ENCODE measurements at regions not wholly inside any gene's neighbourhood (a gene's known extent, or its start where the extent isn't known, plus 50 kb on each side); places are given as distances from the start of the nearest gene placed in this dataset.

DNA sequence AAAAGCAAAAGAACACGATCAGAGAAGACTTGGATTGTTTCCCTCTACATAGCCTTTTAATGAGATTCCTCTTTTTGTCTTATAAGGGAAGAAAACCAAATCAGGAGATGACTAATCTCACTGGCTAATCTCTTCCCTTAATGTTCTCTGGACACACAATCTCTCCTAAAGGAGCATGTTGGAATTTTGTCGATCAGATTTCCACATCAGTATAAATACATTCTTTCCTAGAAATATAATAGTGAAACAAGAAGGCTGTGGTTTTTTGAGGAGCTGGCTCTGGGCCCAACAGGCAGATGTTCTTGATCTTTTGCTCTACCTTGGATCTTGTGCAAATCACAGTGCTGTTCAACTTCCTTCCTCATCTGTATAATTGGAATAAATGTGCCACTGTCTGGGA lies 94.0 kb downstream of the GTPBP8 start:
- Mint-ChIP-seq H3K27me3 (no peaks in the 10 kb centered on the region), H3K4me1 (peaks cover 2% of the 10 kb centered on the region), H3K36me3 (ENCODE audit: low read depth) (no peaks in the 10 kb centered on the region), H3K4me3 (no peak overlapping the region), H3K9me3 (no peaks in the 10 kb centered on the region), H3K27ac (no peak overlapping the region)
- no peak for ATAC-seq (replicated peaks)

DNA sequence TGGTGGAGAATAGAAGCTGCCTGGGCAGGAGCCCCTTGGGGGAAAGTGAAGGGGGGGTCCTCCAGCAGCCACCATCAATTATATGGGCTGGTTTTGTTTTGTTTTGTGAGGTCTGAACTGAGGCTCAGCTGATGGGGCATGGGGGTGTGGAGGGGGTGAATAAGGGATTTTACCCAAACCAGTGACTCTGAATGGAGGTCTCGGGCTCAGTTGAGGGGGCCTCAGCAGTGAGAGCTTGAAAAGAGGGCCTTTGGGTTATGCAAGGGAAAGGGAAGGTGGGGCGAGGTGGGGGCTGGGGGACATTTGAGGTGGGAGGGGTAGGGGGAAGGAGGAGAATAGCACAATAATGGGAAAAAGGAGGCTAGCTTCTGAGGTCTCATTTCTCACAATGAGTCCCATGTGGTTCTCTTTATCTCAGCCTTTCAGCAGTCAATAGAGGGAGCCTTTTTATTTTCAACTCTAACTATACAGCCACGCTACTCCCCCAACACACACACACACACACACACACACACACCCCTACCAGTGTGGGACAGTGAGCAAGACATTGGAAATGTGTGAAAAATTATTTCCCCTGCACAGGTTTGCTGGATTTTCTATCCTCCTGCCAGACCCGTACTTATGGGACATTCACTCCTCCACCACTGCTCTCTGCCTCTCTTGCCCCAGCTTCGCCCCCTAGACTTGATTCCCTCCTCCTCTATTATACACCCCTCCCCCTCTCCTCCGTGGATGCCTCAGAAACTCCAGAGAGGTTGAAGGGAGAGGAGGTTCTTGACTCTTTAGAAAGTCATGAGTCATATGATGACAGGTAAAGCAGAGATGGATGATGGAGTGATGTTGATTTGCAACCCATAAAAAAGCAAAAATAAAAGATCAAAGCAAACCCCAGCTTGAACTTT lies 96.0 kb downstream of the GTPBP8 start:
- ATAC-seq (replicated peaks), result peak; percentile 44
- H3K9me3 Mint-ChIP-seq, result no peaks in the 10 kb centered on the region
- H3K36me3 Mint-ChIP-seq (ENCODE audit: low read depth), result no peaks in the 10 kb centered on the region
- H3K27ac Mint-ChIP-seq, result no peak overlapping the region
- H3K4me1 Mint-ChIP-seq, result no peaks in the 10 kb centered on the region
- no peaks in the 10 kb centered on the region for H3K27me3 Mint-ChIP-seq
- H3K4me3 Mint-ChIP-seq, result no peak overlapping the region

GRCh38 chr3:113088616-113089015 lies 97.8 kb downstream of the GTPBP8 start:
- H3K9me3 Mint-ChIP-seq, result no peaks in the 10 kb centered on the region
- no peak overlapping the region for H3K27ac Mint-ChIP-seq
- ATAC-seq (replicated peaks), result no peak
- H3K4me1 Mint-ChIP-seq, result no peaks in the 10 kb centered on the region
- no peaks in the 10 kb centered on the region for H3K27me3 Mint-ChIP-seq
- no peak overlapping the region for H3K4me3 Mint-ChIP-seq
- no peaks in the 10 kb centered on the region for H3K36me3 Mint-ChIP-seq (ENCODE audit: low read depth)

GRCh38 chr3:113091417-113091816 lies 100.6 kb downstream of the GTPBP8 start:
- Mint-ChIP-seq H3K4me1 (no peaks in the 10 kb centered on the region), H3K27me3 (no peaks in the 10 kb centered on the region), H3K9me3 (no peaks in the 10 kb centered on the region), H3K27ac (no peak overlapping the region), H3K4me3 (no peak overlapping the region), H3K36me3 (ENCODE audit: low read depth) (no peaks in the 10 kb centered on the region)
- no peak for ATAC-seq (replicated peaks)

DNA sequence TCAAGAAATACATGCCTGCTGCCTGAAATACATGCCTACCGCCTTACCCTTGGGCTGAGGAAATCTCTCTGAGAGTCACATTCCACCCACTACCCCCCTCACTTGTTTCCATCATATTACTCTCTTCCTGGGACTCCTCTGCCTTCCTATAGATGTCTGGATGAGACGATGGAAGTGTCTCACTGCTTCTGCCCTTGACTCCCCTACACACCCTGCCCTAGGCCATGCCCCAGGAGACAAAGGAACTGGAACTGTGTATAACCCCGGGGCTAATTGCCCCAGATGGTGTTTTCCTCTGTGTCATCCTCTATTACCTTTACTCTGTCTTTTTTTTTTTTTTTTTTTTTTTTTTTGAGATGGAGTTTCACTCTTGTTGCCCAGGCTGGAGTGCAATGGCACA lies 102.0 kb downstream of the GTPBP8 start:
- Mint-ChIP-seq H3K27me3 (no peaks in the 10 kb centered on the region), H3K36me3 (ENCODE audit: low read depth) (no peaks in the 10 kb centered on the region), H3K4me1 (no peaks in the 10 kb centered on the region), H3K27ac (no peak overlapping the region), H3K4me3 (no peak overlapping the region), H3K9me3 (no peaks in the 10 kb centered on the region)
- ATAC-seq (replicated peaks), result no peak

- Mint-ChIP-seq H3K9me3 (no peaks in the 10 kb centered on the region), H3K27me3 (no peaks in the 10 kb centered on the region), H3K4me3 (no peak overlapping the region), H3K36me3 (ENCODE audit: low read depth) (no peaks in the 10 kb centered on the region), H3K27ac (no peak overlapping the region), H3K4me1 (no peaks in the 10 kb centered on the region)
- ATAC-seq (replicated peaks), result no peak
Observed at GRCh38 chr3:113094337-113095221, 103.8 kb downstream of the GTPBP8 start.

- no peaks in the 10 kb centered on the region for H3K36me3 Mint-ChIP-seq (ENCODE audit: low read depth)
- H3K4me1 Mint-ChIP-seq, result no peaks in the 10 kb centered on the region
- no peak overlapping the region for H3K4me3 Mint-ChIP-seq
- H3K27ac Mint-ChIP-seq, result no peak overlapping the region
- H3K27me3 Mint-ChIP-seq, result no peaks in the 10 kb centered on the region
- ATAC-seq (replicated peaks), result no peak
- no peaks in the 10 kb centered on the region for H3K9me3 Mint-ChIP-seq
Observed at GRCh38 chr3:113096188-113096892, 105.6 kb downstream of the GTPBP8 start.

- no peaks in the 10 kb centered on the region for H3K9me3 Mint-ChIP-seq
- H3K27me3 Mint-ChIP-seq, result no peaks in the 10 kb centered on the region
- no peaks in the 10 kb centered on the region for H3K4me1 Mint-ChIP-seq
- H3K36me3 Mint-ChIP-seq (ENCODE audit: low read depth), result no peaks in the 10 kb centered on the region
- no peak for ATAC-seq (replicated peaks)
- no peak overlapping the region for H3K4me3 Mint-ChIP-seq
- no peak overlapping the region for H3K27ac Mint-ChIP-seq
Observed at GRCh38 chr3:113097960-113098447, 107.2 kb downstream of the GTPBP8 start.

DNA sequence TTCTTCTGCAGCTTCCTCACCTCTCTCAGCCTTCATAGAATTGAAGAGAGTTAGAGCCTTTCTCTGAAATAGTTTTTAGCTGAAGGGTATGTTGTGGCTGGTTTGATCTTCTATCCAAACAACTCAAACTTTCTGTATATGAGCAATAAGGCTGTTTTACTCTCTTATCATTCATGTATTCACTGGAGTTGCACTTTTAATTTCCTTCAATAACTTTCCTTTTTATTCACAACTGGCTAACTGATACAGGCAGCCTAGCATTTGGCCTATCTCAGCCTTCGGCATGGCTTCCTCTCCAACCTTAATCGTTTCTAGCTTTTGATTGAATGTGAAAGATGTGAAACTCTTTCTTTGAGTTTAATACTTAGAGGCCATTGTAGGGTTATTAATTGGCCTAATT lies 109.3 kb downstream of the GTPBP8 start:
- no peaks in the 10 kb centered on the region for H3K36me3 Mint-ChIP-seq (ENCODE audit: low read depth)
- peaks cover 3% of the 10 kb centered on the region for H3K27me3 Mint-ChIP-seq
- H3K9me3 Mint-ChIP-seq, result no peaks in the 10 kb centered on the region
- no peak overlapping the region for H3K27ac Mint-ChIP-seq
- H3K4me1 Mint-ChIP-seq, result no peaks in the 10 kb centered on the region
- peak; percentile 16 for ATAC-seq (replicated peaks)
- no peak overlapping the region for H3K4me3 Mint-ChIP-seq

DNA sequence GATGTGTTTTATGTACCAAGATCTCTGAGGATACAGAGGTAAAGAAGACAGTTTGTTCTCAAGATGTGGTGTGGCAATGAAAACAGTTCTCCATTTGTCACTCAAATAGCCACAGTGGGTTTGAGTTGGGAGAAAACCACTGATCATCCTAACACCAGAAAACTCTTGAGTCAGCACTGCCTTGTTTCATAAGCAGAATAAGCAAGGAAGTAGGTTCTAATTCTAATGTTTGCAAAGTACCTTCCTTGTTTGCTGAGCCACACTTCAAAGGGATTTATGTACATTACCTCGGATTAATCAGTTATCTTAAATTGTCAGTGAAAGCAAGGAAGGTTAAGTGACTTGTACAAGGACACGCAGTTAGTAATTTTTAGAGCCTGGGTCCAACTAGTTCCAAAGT lies 107.8 kb upstream of the BOC start:
- Mint-ChIP-seq H3K4me1 (no peaks in the 10 kb centered on the region), H3K9me3 (no peaks in the 10 kb centered on the region), H3K27me3 (peaks cover 3% of the 10 kb centered on the region), H3K4me3 (no peak overlapping the region), H3K27ac (no peak overlapping the region), H3K36me3 (ENCODE audit: low read depth) (no peaks in the 10 kb centered on the region)
- no peak for ATAC-seq (replicated peaks)

DNA sequence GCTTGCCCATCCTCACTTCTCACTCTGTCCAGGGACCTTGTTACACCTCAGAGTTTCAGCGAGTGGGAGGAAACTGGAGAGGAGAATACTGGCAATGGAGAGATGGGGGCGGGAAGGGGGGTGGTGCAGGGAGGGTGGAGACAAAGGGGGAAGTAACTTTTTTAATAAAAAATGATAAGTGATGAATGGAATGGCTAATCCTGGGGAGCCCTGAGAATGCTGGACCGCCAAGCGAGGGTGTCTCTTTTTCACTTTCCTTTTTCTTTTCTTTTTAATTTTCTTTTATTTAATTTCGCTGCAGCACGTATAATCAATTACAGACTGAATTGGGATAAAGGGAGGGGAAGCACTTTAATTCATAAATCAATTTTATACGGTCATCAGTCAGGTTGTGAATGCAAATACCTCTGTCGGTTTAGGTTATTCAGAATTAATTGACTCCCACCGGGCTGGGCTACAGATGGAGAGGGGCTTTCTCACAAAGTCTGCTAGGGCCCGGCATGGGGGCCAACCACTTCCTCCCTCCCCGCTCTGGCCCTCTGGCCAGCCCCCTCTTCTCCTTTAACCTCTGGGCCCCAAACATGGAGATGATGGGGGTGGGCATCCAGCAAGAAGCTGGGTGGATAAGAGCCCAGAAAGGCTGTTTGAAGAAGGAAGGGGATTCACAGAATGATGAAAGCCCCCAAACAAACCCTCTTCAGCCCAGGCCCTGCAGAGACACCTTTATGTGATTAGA lies 106.8 kb upstream of the BOC start:
- Mint-ChIP-seq H3K27ac (no peak overlapping the region), H3K9me3 (no peaks in the 10 kb centered on the region), H3K4me3 (no peak overlapping the region), H3K27me3 (peaks cover 3% of the 10 kb centered on the region), H3K36me3 (ENCODE audit: low read depth) (no peaks in the 10 kb centered on the region), H3K4me1 (no peaks in the 10 kb centered on the region)
- ATAC-seq (replicated peaks), result no peak

GRCh38 chr3:113105093-113105449 lies 106.3 kb upstream of the BOC start:
- Mint-ChIP-seq H3K4me3 (no peak overlapping the region), H3K36me3 (ENCODE audit: low read depth) (no peaks in the 10 kb centered on the region), H3K27me3 (peaks cover 3% of the 10 kb centered on the region), H3K27ac (no peak overlapping the region), H3K4me1 (no peaks in the 10 kb centered on the region), H3K9me3 (no peaks in the 10 kb centered on the region)
- no peak for ATAC-seq (replicated peaks)

DNA sequence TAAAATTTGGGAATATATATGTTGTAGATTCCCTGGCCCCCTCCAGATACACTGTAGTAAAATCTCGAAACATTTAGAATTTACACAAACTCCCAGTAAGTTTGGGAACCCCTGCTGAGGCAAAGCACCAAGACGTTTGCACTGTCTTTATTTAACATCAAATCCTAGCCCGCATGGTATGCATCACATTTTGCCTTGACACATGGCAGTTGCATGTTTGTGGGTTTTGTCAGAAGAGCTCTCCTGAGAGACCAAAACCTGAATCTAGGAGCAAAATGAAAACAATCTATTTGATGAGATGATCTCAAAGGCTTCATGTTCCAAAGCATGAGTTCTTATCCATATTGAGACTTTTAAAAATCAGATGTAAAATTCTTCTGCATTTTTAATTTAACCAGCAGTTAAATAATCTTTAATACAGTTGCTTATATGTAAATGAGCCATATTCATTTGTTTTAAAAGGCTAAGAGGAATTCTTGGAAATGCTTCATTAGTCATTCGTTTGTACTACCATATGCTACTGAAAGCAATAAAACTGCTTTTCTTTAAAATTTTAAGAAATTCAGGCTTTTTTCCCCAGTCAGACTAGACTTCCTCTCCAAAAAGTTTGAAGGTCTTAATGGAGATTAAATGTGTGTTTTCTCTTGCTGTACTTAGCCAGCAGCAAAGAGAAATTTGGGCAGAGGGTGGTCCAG lies 105.2 kb upstream of the BOC start:
- H3K4me1 Mint-ChIP-seq, result no peaks in the 10 kb centered on the region
- H3K27me3 Mint-ChIP-seq, result peaks cover 3% of the 10 kb centered on the region
- H3K4me3 Mint-ChIP-seq, result no peak overlapping the region
- ATAC-seq (replicated peaks), result no peak
- H3K27ac Mint-ChIP-seq, result no peak overlapping the region
- H3K36me3 Mint-ChIP-seq (ENCODE audit: low read depth), result no peaks in the 10 kb centered on the region
- no peaks in the 10 kb centered on the region for H3K9me3 Mint-ChIP-seq

Measured in activated T-helper 17 cell treated with anti-CD3 and anti-CD28 coated beads, Interleukin-2, amount 50 U/mL, for 72 hours (primary cell).